Type B pancreatic cell (in vitro differentiated cells): ENCODE measurements at regions not wholly inside any gene's neighbourhood (a gene's known extent, or its start where the extent isn't known, plus 50 kb on each side); places are given as distances from the start of the nearest gene placed in this dataset.

Experiments
- DNase-seq: peaks from one replicate; pipeline ENCODE4 v3.0.0; 2021; ENCODE audit warnings: mixed read lengths; ENCODE audit not compliant: unreplicated experiment; ENCODE audit errors: extremely low spot score
- H3K27ac Mint-ChIP-seq: 2 replicates; pipeline ENCODE4 v1.8.0; 2021; ENCODE audit warnings: mild to moderate bottlenecking, mixed read lengths
- H3K27me3 Mint-ChIP-seq: 2 replicates; pipeline ENCODE4 v1.8.0; 2021; ENCODE audit warnings: mixed read lengths
- H3K36me3 Mint-ChIP-seq: 2 replicates; pipeline ENCODE4 v1.8.0; 2021; ENCODE audit warnings: mixed read lengths
- H3K4me1 Mint-ChIP-seq: one replicate; pipeline ENCODE4 v1.8.0; 2021; ENCODE audit warnings: mixed read lengths; ENCODE audit not compliant: unreplicated experiment
- H3K4me3 Mint-ChIP-seq: 2 replicates; pipeline ENCODE4 v1.8.0; 2021; ENCODE audit warnings: mild to moderate bottlenecking, mixed read lengths
- H3K9me3 Mint-ChIP-seq: 2 replicates; pipeline ENCODE4 v1.8.0; 2021; ENCODE audit warnings: mixed read lengths
- TF ChIP-seq, protein P1 (sequence below): fragments of 200-600 bp; sonication (generic); conservative IDR thresholded peaks from 2 replicates; pipeline ENCODE4 v1.5.0; 2021; ENCODE audit warnings: antibody characterized with exemption, mild to moderate bottlenecking

DNA sequence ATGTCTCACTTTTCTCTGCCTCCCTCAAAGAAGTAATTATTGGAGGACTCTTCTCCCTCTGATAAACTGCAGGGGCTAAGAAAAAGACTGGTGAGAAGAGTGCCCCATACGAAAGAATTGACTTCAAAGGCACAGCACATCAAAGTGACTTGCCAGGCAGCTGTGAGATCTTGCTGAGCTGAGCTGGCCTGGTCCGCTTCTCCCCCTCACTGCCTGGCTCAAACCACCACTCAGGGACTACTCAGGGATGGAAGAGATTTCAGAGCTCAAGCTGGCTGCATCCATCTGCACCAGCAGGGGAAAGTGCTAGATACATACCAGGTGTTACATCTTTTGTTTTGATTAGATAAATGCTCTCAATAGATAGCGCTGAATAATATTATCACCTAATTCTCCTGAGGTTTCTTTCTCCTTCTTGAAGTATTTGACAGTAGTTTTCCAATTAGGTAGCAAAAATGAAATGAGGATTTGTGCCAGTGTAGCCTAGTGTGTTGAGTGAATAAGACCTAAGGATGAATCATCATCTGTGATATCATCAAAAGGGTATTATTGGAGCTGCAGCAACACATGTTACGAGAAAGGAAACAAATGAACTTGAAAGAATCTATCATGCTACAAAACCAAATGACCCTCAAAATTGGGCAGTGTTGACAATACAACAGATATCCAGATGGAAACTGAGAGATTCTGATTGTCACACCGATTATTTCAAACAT is 379.8 kb downstream of the TBC1D4 start:
- H3K9me3 Mint-ChIP-seq: no peaks in the 10 kb centered on the region
- H3K4me3 Mint-ChIP-seq: no peak overlapping the region
- no peaks in the 10 kb centered on the region for H3K36me3 Mint-ChIP-seq
- DNase-seq: no peak
- H3K27me3 Mint-ChIP-seq: no peaks in the 10 kb centered on the region
- H3K4me1 Mint-ChIP-seq: peaks cover 11% of the 10 kb centered on the region
- no peak overlapping the region for H3K27ac Mint-ChIP-seq
- TF ChIP-seq, protein P1, sequence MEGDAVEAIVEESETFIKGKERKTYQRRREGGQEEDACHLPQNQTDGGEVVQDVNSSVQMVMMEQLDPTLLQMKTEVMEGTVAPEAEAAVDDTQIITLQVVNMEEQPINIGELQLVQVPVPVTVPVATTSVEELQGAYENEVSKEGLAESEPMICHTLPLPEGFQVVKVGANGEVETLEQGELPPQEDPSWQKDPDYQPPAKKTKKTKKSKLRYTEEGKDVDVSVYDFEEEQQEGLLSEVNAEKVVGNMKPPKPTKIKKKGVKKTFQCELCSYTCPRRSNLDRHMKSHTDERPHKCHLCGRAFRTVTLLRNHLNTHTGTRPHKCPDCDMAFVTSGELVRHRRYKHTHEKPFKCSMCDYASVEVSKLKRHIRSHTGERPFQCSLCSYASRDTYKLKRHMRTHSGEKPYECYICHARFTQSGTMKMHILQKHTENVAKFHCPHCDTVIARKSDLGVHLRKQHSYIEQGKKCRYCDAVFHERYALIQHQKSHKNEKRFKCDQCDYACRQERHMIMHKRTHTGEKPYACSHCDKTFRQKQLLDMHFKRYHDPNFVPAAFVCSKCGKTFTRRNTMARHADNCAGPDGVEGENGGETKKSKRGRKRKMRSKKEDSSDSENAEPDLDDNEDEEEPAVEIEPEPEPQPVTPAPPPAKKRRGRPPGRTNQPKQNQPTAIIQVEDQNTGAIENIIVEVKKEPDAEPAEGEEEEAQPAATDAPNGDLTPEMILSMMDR: no peak

DNA sequence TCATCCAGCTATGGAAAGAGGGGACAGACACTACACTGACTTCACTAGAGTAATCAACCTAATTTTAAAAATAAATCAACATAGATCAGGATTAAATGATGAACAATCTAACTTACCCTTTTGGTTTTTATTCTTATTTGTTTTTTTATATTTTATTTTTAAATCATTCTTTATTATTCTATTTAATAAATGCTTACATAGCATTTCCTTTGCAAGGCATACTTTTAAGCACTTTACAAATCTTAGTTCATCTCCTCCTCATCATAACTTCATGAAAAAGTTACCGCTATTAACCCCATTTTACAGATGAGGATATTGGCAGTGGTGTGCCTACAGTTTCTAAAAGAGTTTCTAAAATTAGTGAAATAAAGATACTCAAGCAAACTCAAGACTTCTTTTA is 380.6 kb downstream of the TBC1D4 start:
- Mint-ChIP-seq H3K9me3 (no peaks in the 10 kb centered on the region), H3K4me3 (no peak overlapping the region), H3K27me3 (no peaks in the 10 kb centered on the region), H3K36me3 (no peaks in the 10 kb centered on the region), H3K4me1 (peaks cover 11% of the 10 kb centered on the region), H3K27ac (no peak overlapping the region)
- no peak for DNase-seq
- TF ChIP-seq, protein P1: no peak

DNA sequence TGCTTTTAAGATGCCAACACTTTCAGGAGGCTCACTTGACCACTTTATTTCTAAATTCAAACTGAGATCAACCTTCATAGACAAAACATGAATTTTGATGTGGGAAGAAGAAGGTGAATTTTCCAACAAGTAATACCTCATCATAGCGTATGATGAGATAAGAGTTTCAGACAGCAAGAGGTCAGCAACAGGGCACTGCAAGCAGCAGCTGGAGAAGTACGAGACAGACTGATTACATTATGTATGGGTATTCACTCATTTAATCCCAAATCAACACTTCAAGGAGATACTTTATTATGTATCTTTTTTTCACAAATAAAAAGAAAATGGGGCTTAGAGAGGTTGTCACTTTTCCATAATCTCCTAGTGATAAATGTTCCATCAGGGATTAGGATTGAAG is 389.8 kb downstream of the TBC1D4 start:
- H3K27me3 Mint-ChIP-seq: no peaks in the 10 kb centered on the region
- no peak for DNase-seq
- no peaks in the 10 kb centered on the region for H3K9me3 Mint-ChIP-seq
- no peaks in the 10 kb centered on the region for H3K36me3 Mint-ChIP-seq
- H3K4me1 Mint-ChIP-seq: peaks cover 10% of the 10 kb centered on the region
- H3K27ac Mint-ChIP-seq: no peak overlapping the region
- H3K4me3 Mint-ChIP-seq: no peak overlapping the region
- TF ChIP-seq, protein P1: no peak

DNA sequence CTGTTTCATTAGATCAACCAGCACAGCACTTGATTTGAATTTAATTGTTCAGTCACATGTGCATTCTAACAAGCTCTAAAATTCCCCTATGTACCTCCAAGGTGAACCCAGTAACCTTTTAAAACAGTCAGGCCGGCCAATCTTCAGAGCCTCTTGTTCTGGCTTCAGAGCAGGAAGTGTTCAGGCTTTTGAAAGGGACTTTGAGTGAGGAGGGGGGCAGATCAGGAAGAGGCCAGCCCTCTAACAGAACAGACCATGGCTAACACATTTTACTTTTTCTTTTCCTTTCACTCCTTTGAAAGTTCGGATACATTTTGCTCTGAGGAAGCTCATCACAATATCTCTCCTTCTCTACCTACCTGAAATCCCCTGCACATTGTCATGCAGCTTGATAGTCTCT is 390.3 kb downstream of the TBC1D4 start:
- DNase-seq: no peak
- H3K27ac Mint-ChIP-seq: no peak overlapping the region
- H3K36me3 Mint-ChIP-seq: no peaks in the 10 kb centered on the region
- no peaks in the 10 kb centered on the region for H3K27me3 Mint-ChIP-seq
- H3K9me3 Mint-ChIP-seq: no peaks in the 10 kb centered on the region
- H3K4me3 Mint-ChIP-seq: no peak overlapping the region
- TF ChIP-seq, protein P1: no peak
- peaks cover 10% of the 10 kb centered on the region for H3K4me1 Mint-ChIP-seq

DNA sequence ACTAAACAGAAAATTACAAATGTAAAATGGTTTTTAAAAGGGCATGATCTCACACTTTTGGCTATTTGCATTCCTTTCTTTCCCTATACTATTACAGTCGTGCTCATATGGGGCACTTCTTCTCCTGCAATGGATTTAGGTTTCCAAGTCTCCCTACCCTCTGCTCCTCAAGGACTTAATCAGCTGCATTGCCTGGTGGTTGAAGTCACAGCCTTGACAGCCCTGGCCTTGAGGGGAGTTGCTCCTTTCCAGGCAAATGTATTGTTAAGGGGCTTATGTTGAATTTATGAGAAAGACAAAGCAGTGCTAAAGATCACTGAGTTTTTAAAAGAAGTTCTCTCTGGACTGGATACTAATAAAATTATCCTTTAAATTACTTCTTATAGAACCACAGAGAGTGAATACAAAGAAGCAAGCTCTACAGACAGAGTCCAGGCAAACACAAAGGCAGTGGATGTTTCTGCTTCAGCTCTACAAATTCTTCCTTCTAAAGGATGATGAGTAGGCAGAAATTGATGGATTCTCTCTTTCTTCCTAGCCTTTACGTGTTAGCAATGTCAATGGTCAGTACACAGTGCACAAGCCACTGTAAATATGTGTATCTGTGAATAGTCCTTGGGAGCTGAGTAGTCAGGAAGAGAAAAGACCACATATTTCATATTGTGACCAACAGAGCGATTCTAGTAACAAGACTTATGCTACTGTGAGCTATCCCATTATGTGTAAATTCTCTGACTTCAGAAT is 390.9 kb downstream of the TBC1D4 start:
- Mint-ChIP-seq H3K36me3 (no peaks in the 10 kb centered on the region), H3K27ac (no peak overlapping the region), H3K9me3 (no peaks in the 10 kb centered on the region), H3K4me3 (no peak overlapping the region), H3K4me1 (peaks cover 10% of the 10 kb centered on the region), H3K27me3 (no peaks in the 10 kb centered on the region)
- TF ChIP-seq, protein P1: no peak
- no peak for DNase-seq
